Gastroesophageal sphincter (tissue), 4 donors: ENCODE measurements at regions not wholly inside any gene's neighbourhood (a gene's known extent, or its start where the extent isn't known, plus 50 kb on each side); places are given as distances from the start of the nearest gene placed in this dataset.

Experiments
- ATAC-seq: fragments of 150-250 bp; one replicate; pipeline ENCODE4 v1.9.1; 2016; ENCODE audit warnings: mild to moderate bottlenecking, moderate library complexity
- H3K27ac ChIP-seq, 4 donors: fragments of 200-600 bp; sonication (generic) in 3 of 4; 1 replicate in 3 of 4; 2 replicates in 1 of 4; pipeline ENCODE4 v1.5.1; 2016 to 2019
- H3K27me3 ChIP-seq: fragments of 200-600 bp; sonication (generic); one replicate; pipeline ENCODE4 v1.5.1; 2019
- H3K36me3 ChIP-seq, 2 donors: fragments of 200-600 bp; sonication (generic); one replicate each; pipeline ENCODE4 v1.5.1; 2019; ENCODE audit warnings: control low read depth in 1 of 2
- H3K4me1 ChIP-seq, 3 donors: fragments of 200-600 bp; sonication (generic); 1 replicate in 2 of 3; 2 replicates in 1 of 3; pipeline ENCODE4 v1.5.1; 2016 to 2019; ENCODE audit warnings: control low read depth in 2 of 3
- H3K4me3 ChIP-seq, 2 donors: fragments of 200-600 bp; sonication (generic); one replicate each; pipeline ENCODE4 v1.5.1; 2019; ENCODE audit warnings: mild to moderate bottlenecking in 1 of 2, moderate library complexity in 1 of 2
- H3K9me3 ChIP-seq, 3 donors: fragments of 200-600 bp; sonication (generic); one replicate each; pipeline ENCODE4 v1.5.1; 2017 to 2019; ENCODE audit warnings: control low read depth in 2 of 3
- EP300 ChIP-seq: sonication (generic); formaldehyde crosslinking; IDR thresholded peaks from one replicate; pipeline ENCODE4 v1.6.1; 2017; ENCODE audit warnings: antibody characterized with exemption, mild to moderate bottlenecking
- POLR2A ChIP-seq, 2 donors: fragments of 450-650 bp; IDR thresholded peaks; one replicate each; pipeline ENCODE4 v1.6.1; 2017; ENCODE audit warnings: antibody characterized with exemption in 2 of 2, mild to moderate bottlenecking in 2 of 2, moderate library complexity in 1 of 2
- POLR2AphosphoS5 ChIP-seq: sonication (generic); formaldehyde crosslinking; IDR thresholded peaks from one replicate; pipeline ENCODE4 v1.6.1; 2017; ENCODE audit warnings: antibody characterized with exemption
- WGBS, 2 donors: methylation state at CpG; one replicate each; pipeline ENCODE4 v1.1.5; 2018; ENCODE audit warnings: low coverage in 1 of 2; 5-methylcytosine and 5-hydroxymethylcytosine counted together
- TF ChIP-seq, protein P1 (sequence below), 4 experiments: fragments of 200-600 bp in 2 of 4; fragments of 450-650 bp in 2 of 4; sonication (generic) in 1 of 4; IDR thresholded peaks; one replicate each; pipeline ENCODE4 v1.5.1; 2017 to 2019; ENCODE audit warnings: antibody characterized with exemption in 4 of 4, mild to moderate bottlenecking in 2 of 4, moderate library complexity in 2 of 4

DNA sequence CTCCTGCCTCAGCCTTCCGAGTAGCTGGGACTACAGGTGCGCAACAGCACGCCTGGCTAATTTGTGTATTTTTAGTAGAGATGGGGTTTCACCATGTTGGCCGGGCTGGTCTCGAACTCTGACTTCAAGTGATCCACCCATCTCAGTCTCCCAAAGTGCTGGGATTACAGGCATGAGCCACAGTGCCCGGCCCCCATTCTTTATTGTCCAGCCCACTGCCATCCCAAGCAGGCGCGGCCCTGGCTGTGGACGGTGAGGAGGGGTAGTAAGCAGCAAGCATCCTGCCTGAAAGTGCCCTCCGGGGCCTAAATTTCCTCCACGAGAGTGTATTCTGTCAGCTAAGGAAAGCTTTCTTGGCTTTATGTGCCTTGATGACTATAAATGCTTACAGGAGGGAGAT lies 113.2 kb upstream of the CSF3R start:
- Histone ChIP-seq H3K4me3 (no peak overlapping the region), H3K36me3 (no peaks in the 10 kb centered on the region), H3K4me1 (no peaks in the 10 kb centered on the region), H3K27ac (no peak overlapping the region), H3K9me3 (no peaks in the 10 kb centered on the region), H3K27me3 (peaks cover 81% of the 10 kb centered on the region)
- TF ChIP-seq POLR2AphosphoS5 (no peak), EP300 (no peak), POLR2A (IDR thresholded peaks at IDR 0.05) (no peak)
- TF ChIP-seq, protein P1, sequence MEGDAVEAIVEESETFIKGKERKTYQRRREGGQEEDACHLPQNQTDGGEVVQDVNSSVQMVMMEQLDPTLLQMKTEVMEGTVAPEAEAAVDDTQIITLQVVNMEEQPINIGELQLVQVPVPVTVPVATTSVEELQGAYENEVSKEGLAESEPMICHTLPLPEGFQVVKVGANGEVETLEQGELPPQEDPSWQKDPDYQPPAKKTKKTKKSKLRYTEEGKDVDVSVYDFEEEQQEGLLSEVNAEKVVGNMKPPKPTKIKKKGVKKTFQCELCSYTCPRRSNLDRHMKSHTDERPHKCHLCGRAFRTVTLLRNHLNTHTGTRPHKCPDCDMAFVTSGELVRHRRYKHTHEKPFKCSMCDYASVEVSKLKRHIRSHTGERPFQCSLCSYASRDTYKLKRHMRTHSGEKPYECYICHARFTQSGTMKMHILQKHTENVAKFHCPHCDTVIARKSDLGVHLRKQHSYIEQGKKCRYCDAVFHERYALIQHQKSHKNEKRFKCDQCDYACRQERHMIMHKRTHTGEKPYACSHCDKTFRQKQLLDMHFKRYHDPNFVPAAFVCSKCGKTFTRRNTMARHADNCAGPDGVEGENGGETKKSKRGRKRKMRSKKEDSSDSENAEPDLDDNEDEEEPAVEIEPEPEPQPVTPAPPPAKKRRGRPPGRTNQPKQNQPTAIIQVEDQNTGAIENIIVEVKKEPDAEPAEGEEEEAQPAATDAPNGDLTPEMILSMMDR (IDR thresholded peaks at IDR 0.05), result no peak
- 40% methylated on average over 2 of the region's 11 CpGs; no CpG with 5 or more reads in 1 of the 2 donors for WGBS, 2 donors
- no peak for ATAC-seq

DNA sequence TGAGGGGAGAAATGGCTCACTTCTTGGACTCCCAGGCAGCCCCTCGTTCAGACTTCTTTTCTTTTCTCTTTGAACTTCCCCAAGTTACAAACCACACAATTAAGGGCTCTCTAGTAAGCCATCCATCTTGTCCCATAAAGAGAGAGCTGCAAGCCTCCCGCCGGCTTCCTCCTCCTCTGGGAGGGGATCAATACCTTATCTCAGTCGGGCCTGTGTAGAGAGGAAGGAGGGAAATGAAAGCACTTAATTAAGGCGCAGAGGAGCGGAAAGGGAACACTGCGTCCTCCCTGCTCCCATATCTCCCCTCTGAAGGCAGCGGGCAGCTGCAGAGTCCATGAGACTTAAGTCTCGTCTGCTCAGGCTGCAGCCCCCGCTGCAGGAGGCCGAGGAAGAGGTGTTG lies 112.6 kb upstream of the CSF3R start:
- Histone ChIP-seq H3K36me3 (no peaks in the 10 kb centered on the region), H3K9me3 (no peaks in the 10 kb centered on the region), H3K27ac (no peak overlapping the region), H3K4me3 (no peak overlapping the region), H3K4me1 (no peaks in the 10 kb centered on the region), H3K27me3 (peaks cover 81% of the 10 kb centered on the region)
- TF ChIP-seq EP300 (no peak), POLR2AphosphoS5 (no peak)
- WGBS, 2 donors, result 4% methylated on average over 3 of the region's 11 CpGs; no CpG with 5 or more reads in 1 of the 2 donors
- no peak for ATAC-seq

DNA sequence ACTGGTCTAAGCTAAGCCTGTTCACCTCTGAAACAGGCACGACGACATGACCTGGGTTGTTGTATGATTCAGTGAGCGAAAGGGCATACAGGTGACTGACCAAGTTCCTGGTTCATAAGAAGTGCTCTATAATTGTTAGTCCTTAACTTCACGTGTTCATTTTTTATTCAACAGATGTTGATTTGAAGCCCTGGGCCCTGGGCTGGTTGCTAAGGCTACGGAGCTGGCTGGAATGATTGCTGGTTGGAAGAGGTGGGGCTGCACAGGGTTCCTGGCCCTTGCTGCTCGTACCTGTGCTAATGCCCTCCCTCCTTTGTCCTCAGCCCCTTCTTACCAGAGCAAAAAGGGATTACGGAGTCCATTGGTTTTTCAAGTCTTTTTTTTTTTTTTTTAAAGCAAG lies 111.3 kb upstream of the CSF3R start:
- Histone ChIP-seq H3K9me3 (no peaks in the 10 kb centered on the region), H3K27me3 (peaks cover 93% of the 10 kb centered on the region), H3K4me3 (no peak overlapping the region), H3K27ac (no peak overlapping the region), H3K4me1 (no peaks in the 10 kb centered on the region), H3K36me3 (no peaks in the 10 kb centered on the region)
- 38 to 56% methylated on average over 2 to 5 of the region's 7 CpGs for WGBS, 2 donors
- no peak for ATAC-seq
- TF ChIP-seq EP300 (no peak), POLR2A (IDR thresholded peaks at IDR 0.05) (no peak), POLR2AphosphoS5 (no peak)
- TF ChIP-seq, protein P1 (IDR thresholded peaks at IDR 0.05), result no peak

DNA sequence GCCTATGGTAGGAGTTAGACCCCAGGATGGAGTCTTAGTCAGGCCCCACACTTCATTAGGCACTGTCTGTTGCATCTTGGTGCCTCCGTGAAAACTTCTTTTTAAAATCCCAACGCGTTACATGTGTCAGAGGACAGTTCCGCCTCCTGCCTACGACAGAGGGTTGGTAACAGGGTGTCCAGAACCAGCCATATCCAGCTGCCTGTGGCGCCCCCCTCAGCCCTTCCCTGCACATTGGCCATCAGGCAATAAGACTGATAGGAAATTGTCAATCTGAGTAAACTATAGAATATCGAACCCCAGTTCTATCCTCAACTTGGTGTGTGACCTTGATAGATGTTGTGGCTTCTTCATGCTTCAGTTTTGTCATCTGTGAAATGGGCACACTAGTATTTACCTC lies 108.6 kb upstream of the CSF3R start:
- Histone ChIP-seq H3K9me3 (no peaks in the 10 kb centered on the region), H3K36me3 (no peaks in the 10 kb centered on the region), H3K27ac (no peak overlapping the region), H3K27me3 (peaks cover 97% of the 10 kb centered on the region), H3K4me3 (no peak overlapping the region), H3K4me1 (no peaks in the 10 kb centered on the region)
- WGBS, 2 donors, result 34 to 43% methylated on average over 5 to 7 of the region's 7 CpGs
- TF ChIP-seq EP300 (no peak), POLR2AphosphoS5 (no peak), POLR2A (IDR thresholded peaks at IDR 0.05) (no peak)
- no peak for ATAC-seq

DNA sequence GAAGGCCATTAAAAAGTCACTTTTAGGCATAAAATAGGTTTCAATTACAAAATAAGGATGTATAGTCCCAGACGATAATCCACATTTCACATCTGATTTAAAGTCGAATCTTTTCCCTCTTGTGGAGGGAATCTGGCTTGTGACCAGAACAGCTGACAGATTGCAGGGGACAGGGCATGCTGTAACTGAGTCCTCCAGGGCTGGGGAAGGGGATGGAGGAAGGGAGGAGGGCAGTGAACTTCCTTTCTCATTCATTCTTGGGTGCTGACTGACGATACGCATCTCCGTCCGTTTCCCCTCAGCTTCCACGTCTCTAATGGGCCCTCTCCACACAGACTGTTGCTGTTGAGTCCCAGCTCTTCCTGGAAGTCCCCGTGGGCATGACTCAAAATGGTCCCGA lies 108.1 kb upstream of the CSF3R start:
- Histone ChIP-seq H3K4me1 (no peaks in the 10 kb centered on the region), H3K4me3 (no peak overlapping the region), H3K9me3 (no peaks in the 10 kb centered on the region), H3K27ac (no peak overlapping the region), H3K27me3 (peaks cover 97% of the 10 kb centered on the region), H3K36me3 (no peaks in the 10 kb centered on the region)
- TF ChIP-seq EP300 (no peak), POLR2A (IDR thresholded peaks at IDR 0.05) (no peak), POLR2AphosphoS5 (no peak)
- TF ChIP-seq, protein P1 (IDR thresholded peaks at IDR 0.05), result no peak
- 9 to 14% methylated on average over 2 to 9 of the region's 9 CpGs for WGBS, 2 donors
- ATAC-seq, result no peak

DNA sequence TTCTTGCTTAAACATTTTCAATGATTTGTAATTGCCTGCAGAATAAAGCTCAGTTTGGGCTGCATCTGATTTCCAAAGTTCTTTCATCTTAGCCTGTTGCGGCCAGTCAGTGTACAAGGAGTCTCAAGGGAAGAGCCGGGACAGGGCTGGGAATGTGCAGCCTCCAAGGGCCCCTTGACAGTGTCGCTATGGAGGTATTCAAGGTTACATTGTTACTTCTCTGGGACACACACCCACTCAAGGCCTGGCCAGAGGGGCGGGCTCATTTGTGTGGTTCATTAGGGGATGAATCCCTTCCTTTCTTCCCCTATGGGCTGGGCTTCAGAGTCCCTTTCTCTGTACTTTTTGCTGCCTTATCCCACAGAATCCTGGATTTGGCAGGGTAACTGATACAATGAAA lies 107.6 kb upstream of the CSF3R start:
- TF ChIP-seq POLR2AphosphoS5, result no peak
- no peak for TF ChIP-seq POLR2A (IDR thresholded peaks at IDR 0.05)
- TF ChIP-seq, protein P1 (IDR thresholded peaks at IDR 0.05), result no peak
- no peak for TF ChIP-seq EP300
- Histone ChIP-seq H3K4me3 (no peak overlapping the region), H3K27me3 (peaks cover 97% of the 10 kb centered on the region), H3K9me3 (no peaks in the 10 kb centered on the region), H3K36me3 (no peaks in the 10 kb centered on the region), H3K4me1 (no peaks in the 10 kb centered on the region), H3K27ac (no peak overlapping the region)
- WGBS, 2 donors, result 60 to 65% methylated on average over 1 to 2 of the region's 4 CpGs
- ATAC-seq, result no peak
